ENCODE measurements at regions not wholly inside any gene's neighbourhood (a gene's known extent, or its start where the extent isn't known, plus 50 kb on each side); places are given as distances from the start of the nearest gene placed in this dataset.

DNA sequence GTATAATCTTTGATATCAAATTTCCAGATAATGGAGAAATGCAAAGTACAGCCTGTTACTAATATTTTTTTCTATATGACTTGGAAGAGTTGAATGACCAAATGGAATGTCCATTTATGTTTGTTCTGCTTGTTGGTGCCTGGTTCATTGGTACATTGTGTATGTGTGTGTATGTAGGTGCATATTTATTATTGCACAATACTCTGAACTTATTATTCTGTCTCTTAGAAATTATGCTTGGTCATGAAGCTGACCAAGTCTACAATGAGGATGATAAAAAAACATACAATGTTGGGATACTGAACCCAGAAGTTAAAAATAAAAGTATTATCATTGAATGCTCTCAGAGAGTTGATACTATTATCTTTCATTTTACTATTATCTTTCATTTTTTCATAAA lies 706.3 kb downstream of the KCTD16 start:
- TF ChIP-seq POLR2A (IDR thresholded peaks at IDR 0.05; ENCODE audit: extremely low read depth, insufficient read length): no peak
- TF ChIP-seq, protein P1, sequence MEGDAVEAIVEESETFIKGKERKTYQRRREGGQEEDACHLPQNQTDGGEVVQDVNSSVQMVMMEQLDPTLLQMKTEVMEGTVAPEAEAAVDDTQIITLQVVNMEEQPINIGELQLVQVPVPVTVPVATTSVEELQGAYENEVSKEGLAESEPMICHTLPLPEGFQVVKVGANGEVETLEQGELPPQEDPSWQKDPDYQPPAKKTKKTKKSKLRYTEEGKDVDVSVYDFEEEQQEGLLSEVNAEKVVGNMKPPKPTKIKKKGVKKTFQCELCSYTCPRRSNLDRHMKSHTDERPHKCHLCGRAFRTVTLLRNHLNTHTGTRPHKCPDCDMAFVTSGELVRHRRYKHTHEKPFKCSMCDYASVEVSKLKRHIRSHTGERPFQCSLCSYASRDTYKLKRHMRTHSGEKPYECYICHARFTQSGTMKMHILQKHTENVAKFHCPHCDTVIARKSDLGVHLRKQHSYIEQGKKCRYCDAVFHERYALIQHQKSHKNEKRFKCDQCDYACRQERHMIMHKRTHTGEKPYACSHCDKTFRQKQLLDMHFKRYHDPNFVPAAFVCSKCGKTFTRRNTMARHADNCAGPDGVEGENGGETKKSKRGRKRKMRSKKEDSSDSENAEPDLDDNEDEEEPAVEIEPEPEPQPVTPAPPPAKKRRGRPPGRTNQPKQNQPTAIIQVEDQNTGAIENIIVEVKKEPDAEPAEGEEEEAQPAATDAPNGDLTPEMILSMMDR (IDR thresholded peaks at IDR 0.05; ENCODE audit: low read depth, low read length): no peak
- no peak for TF ChIP-seq MYC (IDR thresholded peaks at IDR 0.05; ENCODE audit: low read depth, low read length)
- no peak for TF ChIP-seq MAX (IDR thresholded peaks at IDR 0.05; ENCODE audit: low read depth, low read length)

All from NB4 (cell line).